ENCODE measurements at regions not wholly inside any gene's neighbourhood (a gene's known extent, or its start where the extent isn't known, plus 50 kb on each side); places are given as distances from the start of the nearest gene placed in this dataset.
"Not testable (repeated sequence)": the region's sequence is repeated elsewhere in the genome, so short reads cannot be mapped to it uniquely, and the experiment has no call there.

- no peak for DNase-seq (ENCODE audit: low read depth, low spot score)
These were observed 889.7 kb downstream of the IGSF11 start for GRCh38 chr3:118144919-118145318.

GRCh38 chr3:118146658-118147375, 887.8 kb downstream of the IGSF11 start:
- DNase-seq (ENCODE audit: low read depth, low spot score), result no peak

- DNase-seq (ENCODE audit: low read depth, low spot score), result no peak
These were observed 883.5 kb downstream of the IGSF11 start for GRCh38 chr3:118151164-118151563.

GRCh38 chr3:118162627-118163588, 871.7 kb downstream of the IGSF11 start:
- not testable (repeated sequence) for DNase-seq (ENCODE audit: low read depth, low spot score)

GRCh38 chr3:118165413-118165812, 869.2 kb downstream of the IGSF11 start:
- no peak for DNase-seq (ENCODE audit: low read depth, low spot score)

GRCh38 chr3:118167571-118167970, 867.1 kb downstream of the IGSF11 start:
- no peak for DNase-seq (ENCODE audit: low read depth, low spot score)

- DNase-seq (ENCODE audit: low read depth, low spot score), result no peak
These were observed 866.5 kb downstream of the IGSF11 start for GRCh38 chr3:118168175-118168574.

GRCh38 chr3:118171236-118171852, 863.3 kb downstream of the IGSF11 start:
- DNase-seq (ENCODE audit: low read depth, low spot score), result no peak

GRCh38 chr3:118180853-118181252, 853.8 kb downstream of the IGSF11 start:
- DNase-seq (ENCODE audit: low read depth, low spot score), result no peak

GRCh38 chr3:118181274-118181673, 853.4 kb downstream of the IGSF11 start:
- DNase-seq (ENCODE audit: low read depth, low spot score), result no peak

- no peak for DNase-seq (ENCODE audit: low read depth, low spot score)
These were observed 848.6 kb downstream of the IGSF11 start for GRCh38 chr3:118186051-118186450.

- no peak for DNase-seq (ENCODE audit: low read depth, low spot score)
These were observed 847.4 kb downstream of the IGSF11 start for GRCh38 chr3:118187221-118187620.

GRCh38 chr3:118196183-118196582, 838.5 kb downstream of the IGSF11 start:
- DNase-seq (ENCODE audit: low read depth, low spot score), result no peak

GRCh38 chr3:118199044-118199443, 835.6 kb downstream of the IGSF11 start:
- DNase-seq (ENCODE audit: low read depth, low spot score), result no peak

GRCh38 chr3:118204052-118204656, 830.5 kb downstream of the IGSF11 start:
- no peak for DNase-seq (ENCODE audit: low read depth, low spot score)

- no peak for DNase-seq (ENCODE audit: low read depth, low spot score)
These were observed 827.4 kb downstream of the IGSF11 start for GRCh38 chr3:118207271-118207670.

- DNase-seq (ENCODE audit: low read depth, low spot score), result no peak
These were observed 826.0 kb downstream of the IGSF11 start for GRCh38 chr3:118208642-118209041.

- no peak for DNase-seq (ENCODE audit: low read depth, low spot score)
These were observed 820.8 kb downstream of the IGSF11 start for GRCh38 chr3:118213892-118214291.

GRCh38 chr3:118226206-118226605, 808.4 kb downstream of the IGSF11 start:
- no peak for DNase-seq (ENCODE audit: low read depth, low spot score)

GRCh38 chr3:118227191-118227590, 807.5 kb downstream of the IGSF11 start:
- DNase-seq (ENCODE audit: low read depth, low spot score), result no peak

- no peak for DNase-seq (ENCODE audit: low read depth, low spot score)
These were observed 806.5 kb downstream of the IGSF11 start for GRCh38 chr3:118228151-118228550.

- DNase-seq (ENCODE audit: low read depth, low spot score), result no peak
These were observed 805.5 kb downstream of the IGSF11 start for GRCh38 chr3:118229196-118229595.

All from brain pericyte (primary cell).